K562 (cell line): ENCODE measurements at regions not wholly inside any gene's neighbourhood (a gene's known extent, or its start where the extent isn't known, plus 50 kb on each side); places are given as distances from the start of the nearest gene placed in this dataset.

Experiments
- ATAC-seq: fragments of 200-7000 bp; cut with Tn5 transposase; 3 replicates; pipeline ENCODE4 v1.9.1; 2020; ENCODE audit warnings: moderate library complexity
- BruUV-seq: library from RNA; stranded (reverse); fragments of 400-500 nt; replicated peaks from 2 replicates; lab custom pipeline; 2021; lab: Mats Ljungman, UMichigan
- CTCF ChIA-PET: fragments of 300-600 bp; formaldehyde crosslinking; extraction: SDS; loops from one replicate; lab custom pipeline; 2021; ENCODE audit warnings: low intra/inter-chr PET ratio; lab: Yijun Ruan, JAX
- POLR2A ChIA-PET: fragments of 300-600, 350-650 bp; sonication (Branson Sonifier 250); formaldehyde crosslinking; extraction: SDS; loops from one replicate; lab custom pipeline; 2021; ENCODE audit warnings: antibody characterized with exemption, inconsistent platforms; lab: Yijun Ruan, JAX
- DNase-seq, 4 experiments: peaks; one replicate each; pipeline versions ENCODE4 v3.0.0 to v3.0.0-alpha.2; 2011 to 2018; ENCODE audit warnings: low spot score in 3 of 4, mixed read lengths in 3 of 4; ENCODE audit errors: extremely low read depth in 1 of 4
- FAIRE-seq: peaks from 2 replicates; lab custom pipeline; 2011; peaks lifted over from hg19 to GRCh38; lab: Jason Lieb, UNC
- H2AFZ ChIP-seq: 2 replicates; pipeline ENCODE4 v1.6.0; 2011; ENCODE audit warnings: low read depth, low read length, control low read depth, inconsistent platforms
- H3K27ac ChIP-seq: fragments of 200-600 bp; 3 replicates; pipeline ENCODE4 v1.8.0; 2011; ENCODE audit warnings: low read depth, mild to moderate bottlenecking, control low read depth, inconsistent platforms, low read length, moderate library complexity, mixed read lengths; ENCODE audit errors: extremely low read depth
- H3K27me3 ChIP-seq, 2 experiments: fragments of 300-600 bp in 1 of 2; 2 replicates in 1 of 2; 3 replicates in 1 of 2; pipeline versions ENCODE4 v1.6.0 to v1.8.0; 2011; ENCODE audit warnings: inconsistent platforms in 2 of 2, low read length in 2 of 2, mild to moderate bottlenecking in 1 of 2, mixed read lengths in 1 of 2, moderate library complexity in 1 of 2; ENCODE audit not compliant: control insufficient read depth in 2 of 2, insufficient read depth in 2 of 2
- H3K36me3 ChIP-seq: fragments of 300-600 bp; 3 replicates; pipeline ENCODE4 v1.8.0; 2011; ENCODE audit warnings: mild to moderate bottlenecking, low read length, inconsistent platforms; ENCODE audit not compliant: control insufficient read depth, insufficient read depth
- H3K4me1 ChIP-seq, 2 experiments: fragments of 200-600 bp in 1 of 2; replicated peaks in 1 of 2; 2 replicates in 1 of 2; 3 replicates in 1 of 2; pipeline versions ENCODE4 v1.5.1 to v1.8.0; 2011; ENCODE audit warnings: inconsistent platforms in 2 of 2, low read length in 2 of 2, mild to moderate bottlenecking in 1 of 2, mixed read lengths in 1 of 2, moderate library complexity in 1 of 2; ENCODE audit not compliant: control insufficient read depth in 2 of 2, insufficient read depth in 2 of 2
- H3K4me2 ChIP-seq: 2 replicates; pipeline ENCODE4 v1.6.1; 2011; ENCODE audit warnings: low read length, control low read depth, inconsistent platforms, mixed read lengths; ENCODE audit not compliant: insufficient read depth
- H3K4me3 ChIP-seq: fragments of 200-600 bp; sonication (generic), shearing (Covaris generic); 2 replicates; pipeline ENCODE4 v1.5.1; 2016; ENCODE audit warnings: control low read depth, inconsistent platforms
- H3K79me2 ChIP-seq: fragments of 200-600 bp; 3 replicates; pipeline ENCODE4 v1.8.0; 2011; ENCODE audit warnings: low read length, inconsistent platforms; ENCODE audit not compliant: control insufficient read depth, insufficient read depth
- H3K9ac ChIP-seq, 2 experiments: 2 replicates each; pipeline versions ENCODE4 v1.6.0 to v1.6.1; 2011; ENCODE audit warnings: low read depth in 2 of 2, low read length in 2 of 2, control low read depth in 1 of 2, inconsistent platforms in 1 of 2, mild to moderate bottlenecking in 1 of 2, mixed read lengths in 1 of 2; ENCODE audit not compliant: insufficient read depth in 1 of 2
- H3K9me1 ChIP-seq: one replicate; pipeline ENCODE4 v1.6.0; 2011; ENCODE audit warnings: inconsistent platforms, mild to moderate bottlenecking, low read length, moderate library complexity; ENCODE audit not compliant: control insufficient read depth, insufficient read depth
- H3K9me3 ChIP-seq: replicated peaks from 2 replicates; pipeline ENCODE4 v1.5.1; 2011; ENCODE audit warnings: low read depth, low read length, inconsistent platforms; ENCODE audit not compliant: control insufficient read depth, insufficient read depth
- H4K20me1 ChIP-seq: replicated peaks from 2 replicates; pipeline ENCODE4 v1.6.1; 2011; ENCODE audit warnings: low read length, inconsistent platforms, mixed read lengths; ENCODE audit not compliant: control insufficient read depth, insufficient read depth
- EGR1 ChIP-seq: fragments of 450-650 bp; conservative IDR thresholded peaks from 2 replicates; pipeline ENCODE4 v1.6.1; 2017; ENCODE audit warnings: mild to moderate bottlenecking
- IFI16 ChIP-seq: fragments of 250-450 bp; sonication (Bioruptor Pico); IDR thresholded peaks from 2 replicates; pipeline ENCODE4 v2.1.2; 2022; ENCODE audit warnings: mild to moderate bottlenecking, inconsistent platforms
- NR2C1 ChIP-seq, 2 experiments: fragments of 450-650 bp; IDR thresholded peaks; 2 replicates each; pipeline ENCODE4 v1.6.1; 2017; ENCODE audit warnings: mild to moderate bottlenecking in 2 of 2, antibody characterized with exemption in 1 of 2, inconsistent platforms in 1 of 2, missing compliant biosample characterization in 1 of 2, missing genetic modification characterization in 1 of 2
- NR3C1 ChIP-seq: sonication (generic); formaldehyde crosslinking; IDR thresholded peaks from 2 replicates; pipeline ENCODE4 v1.8.1; 2022; ENCODE audit warnings: missing genetic modification reagents
- RNF2 ChIP-seq: sonication (generic); IDR thresholded peaks from 2 replicates; pipeline ENCODE4 v1.6.1; 2016
- ZBTB40 ChIP-seq, 2 experiments: fragments of 450-650 bp in 1 of 2; sonication (generic) in 1 of 2; formaldehyde crosslinking in 1 of 2; IDR thresholded peaks; 2 replicates each; pipeline versions ENCODE4 v1.7.1 to v1.9.0; 2016 to 2022; ENCODE audit warnings: inconsistent platforms in 1 of 2, mild to moderate bottlenecking in 1 of 2, missing genetic modification reagents in 1 of 2
- ZFP30 ChIP-seq: fragments of 250-450 bp; sonication (Bioruptor Pico); IDR thresholded peaks from 2 replicates; pipeline ENCODE4 v1.8.0; 2022; ENCODE audit warnings: moderate library complexity, mild to moderate bottlenecking, inconsistent platforms, borderline replicate concordance
- ZNF224 ChIP-seq: sonication (generic); formaldehyde crosslinking; IDR thresholded peaks from 2 replicates; pipeline ENCODE4 v1.8.0; 2022; ENCODE audit warnings: mild to moderate bottlenecking, missing genetic modification reagents
- ZNF583 ChIP-seq: fragments of 250-450 bp; sonication (Bioruptor Pico); IDR thresholded peaks from 2 replicates; pipeline ENCODE4 v1.4.0; 2020
- ZNF707 ChIP-seq: fragments of 250-450 bp; sonication (Bioruptor Pico); conservative IDR thresholded peaks from 2 replicates; pipeline ENCODE4 v1.8.0; 2022; ENCODE audit warnings: inconsistent platforms, mild to moderate bottlenecking, moderate library complexity
- ZNF778 ChIP-seq: fragments of 450-650 bp; formaldehyde crosslinking; IDR thresholded peaks from 2 replicates; pipeline ENCODE4 v1.4.0; 2020; ENCODE audit warnings: mild to moderate bottlenecking, moderate library complexity
- WGBS: fragments of 100-300 bp; shearing (Covaris generic); methylation state at CpG from one replicate; pipeline ENCODE4 v1.1.6; 2016; ENCODE audit warnings: low coverage, mixed read lengths; ENCODE audit not compliant: insufficient coverage; ENCODE audit errors: missing lambda C conversion rate; 5-methylcytosine and 5-hydroxymethylcytosine counted together
- in situ Hi-C: fragments of 300-500 bp; cut with MboI; formaldehyde crosslinking; loops from 4 replicates; pipeline ENCODE4 v1.15.0; 2018; ENCODE audit warnings: inconsistent platforms, mixed read lengths
- intact Hi-C: fragments of 100-400 bp; cut with micrococcal nuclease; formaldehyde crosslinking; loops from 2 replicates; pipeline ENCODE4 v1.14.2; 2022

- peak; percentile 26; the same call in 1 of the 2 replicates for TF ChIP-seq EGR1
Observed at GRCh38 chr1:108053270-108054013, 88.5 kb upstream of the VAV3 start (continued).

GRCh38 chr1:108051631-108052377 is 86.8 kb upstream of the VAV3 start:
- 11% methylated on average over 8 of the region's 8 CpGs for WGBS
- no peak overlapping the region for H3K27ac ChIP-seq
- intact Hi-C loops (loop anchor here (5.0 kb wide), 1 partner anchor 90 kb away; no protein-coding TSS in a partner anchor), in situ Hi-C loops (no loop called here)
- POLR2A ChIA-PET: interaction anchor here (0.5 kb wide), 1 partner anchor 211 kb away, joined by 3 read pairs; no protein-coding TSS in a partner anchor
- H4K20me1 ChIP-seq: no peaks in the 10 kb centered on the region
- FAIRE-seq (no peak), DNase-seq (no peak), ATAC-seq (no peak)
- no peak overlapping the region for H3K4me2 ChIP-seq
- H3K9me1 ChIP-seq: no peaks in the 10 kb centered on the region
- peaks cover 0 to 29% of the 10 kb centered on the region in 2 experiments; a peak in 3 of 5 replicates for H3K27me3 ChIP-seq
- H3K4me1 ChIP-seq: no peaks in the 10 kb centered on the region
- no peak overlapping the region for H3K4me3 ChIP-seq
- no peaks in the 10 kb centered on the region for H3K36me3 ChIP-seq
- BruUV-seq: no TSS peak
- H3K9me3 ChIP-seq: no peaks in the 10 kb centered on the region
- no peak overlapping the region for H3K9ac ChIP-seq
- CTCF ChIA-PET: no interaction called here
- no peaks in the 10 kb centered on the region for H3K79me2 ChIP-seq
- no peak overlapping the region for H2AFZ ChIP-seq
- TF ChIP-seq ZNF707 (CRISPR knock-in tag): no peak
- TF ChIP-seq NR3C1 (CRISPR knock-in tag): no peak
- TF ChIP-seq ZBTB40 (IDR thresholded peaks at IDR 0.05): no peak
- no peak for TF ChIP-seq ZBTB40 (CRISPR knock-in tag; IDR thresholded peaks at IDR 0.05)
- TF ChIP-seq ZNF224 (CRISPR knock-in tag): no peak
- no peak for TF ChIP-seq ZNF583 (CRISPR knock-in tag)
- TF ChIP-seq RNF2: no peak
- no peak for TF ChIP-seq ZNF778 (CRISPR knock-in tag)
- no peak for TF ChIP-seq NR2C1 (IDR thresholded peaks at IDR 0.05)
- no peak for TF ChIP-seq NR2C1 (tag; IDR thresholded peaks at IDR 0.05)
- TF ChIP-seq ZFP30: no peak
- no peak for TF ChIP-seq IFI16 (CRISPR knock-in tag)
